IPS-15b (cell line): ENCODE measurements at regions not wholly inside any gene's neighbourhood (a gene's known extent, or its start where the extent isn't known, plus 50 kb on each side); places are given as distances from the start of the nearest gene placed in this dataset.

ENCODE experiments used
- H3K27me3 ChIP-seq: one replicate; pipeline ENCODE4 v1.6.1; 2013; ENCODE audit warnings: low read length; ENCODE audit not compliant: control insufficient read depth, insufficient read depth
- H3K36me3 ChIP-seq: one replicate; pipeline ENCODE4 v1.6.1; 2013; ENCODE audit warnings: low read length; ENCODE audit not compliant: control insufficient read depth, insufficient read depth
- H3K4me1 ChIP-seq: one replicate; pipeline ENCODE4 v1.6.1; 2013; ENCODE audit warnings: mild to moderate bottlenecking, low read length; ENCODE audit not compliant: control insufficient read depth, insufficient read depth
- H3K4me3 ChIP-seq: one replicate; pipeline ENCODE4 v1.5.1; 2013; ENCODE audit warnings: low read depth, low read length
- H3K9ac ChIP-seq: one replicate; pipeline ENCODE4 v1.6.1; 2013; ENCODE audit warnings: low read depth, mild to moderate bottlenecking, low read length
- H3K9me3 ChIP-seq: one replicate; pipeline ENCODE4 v1.6.1; 2013; ENCODE audit warnings: mild to moderate bottlenecking, low read length; ENCODE audit not compliant: control insufficient read depth, insufficient read depth

DNA sequence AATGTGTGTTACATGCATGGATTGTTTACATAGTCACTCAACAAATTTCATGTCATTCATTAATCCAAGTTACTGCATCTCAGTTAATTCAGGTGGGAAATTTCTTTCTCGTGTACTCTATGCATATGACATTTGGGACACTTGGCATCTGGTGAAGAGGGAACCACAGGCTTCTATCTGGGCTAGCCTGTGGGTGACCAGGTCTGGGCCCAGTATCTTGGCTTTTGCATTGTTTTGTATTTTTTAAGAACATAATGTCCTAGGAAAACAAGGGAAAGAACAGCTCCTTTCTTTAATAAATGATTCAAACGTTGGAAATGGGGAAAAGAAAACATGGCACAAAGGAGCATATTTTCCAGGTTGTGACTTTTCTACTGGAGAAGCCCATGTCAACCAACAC is 331.1 kb downstream of the WDR11 start:
- Histone ChIP-seq H3K36me3 (no peaks in the 10 kb centered on the region), H3K9me3 (no peaks in the 10 kb centered on the region), H3K4me3 (no peak overlapping the region), H3K4me1 (no peaks in the 10 kb centered on the region), H3K9ac (no peak overlapping the region), H3K27me3 (no peaks in the 10 kb centered on the region)

DNA sequence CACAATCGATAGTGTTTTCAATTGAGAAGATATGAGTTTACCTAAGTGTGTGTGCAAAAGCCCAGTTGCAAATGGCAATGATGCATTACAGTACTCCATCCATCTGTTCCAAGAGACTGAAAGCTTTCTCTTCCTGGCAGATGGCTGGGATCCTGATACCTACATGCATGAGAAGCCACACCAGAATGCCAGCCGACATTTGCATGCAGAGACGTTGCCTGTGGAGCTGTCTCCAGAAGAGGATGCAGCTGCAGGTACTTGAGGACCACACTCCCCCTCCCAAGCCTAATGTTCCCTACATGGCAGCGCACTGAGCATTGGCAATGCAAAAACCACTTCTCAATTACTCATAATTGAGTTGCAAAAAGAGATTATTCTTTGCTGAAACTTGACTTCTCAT is 332.1 kb downstream of the WDR11 start:
- H3K9ac ChIP-seq: no peak overlapping the region
- no peaks in the 10 kb centered on the region for H3K27me3 ChIP-seq
- no peaks in the 10 kb centered on the region for H3K36me3 ChIP-seq
- no peaks in the 10 kb centered on the region for H3K9me3 ChIP-seq
- no peak overlapping the region for H3K4me3 ChIP-seq
- H3K4me1 ChIP-seq: no peaks in the 10 kb centered on the region

DNA sequence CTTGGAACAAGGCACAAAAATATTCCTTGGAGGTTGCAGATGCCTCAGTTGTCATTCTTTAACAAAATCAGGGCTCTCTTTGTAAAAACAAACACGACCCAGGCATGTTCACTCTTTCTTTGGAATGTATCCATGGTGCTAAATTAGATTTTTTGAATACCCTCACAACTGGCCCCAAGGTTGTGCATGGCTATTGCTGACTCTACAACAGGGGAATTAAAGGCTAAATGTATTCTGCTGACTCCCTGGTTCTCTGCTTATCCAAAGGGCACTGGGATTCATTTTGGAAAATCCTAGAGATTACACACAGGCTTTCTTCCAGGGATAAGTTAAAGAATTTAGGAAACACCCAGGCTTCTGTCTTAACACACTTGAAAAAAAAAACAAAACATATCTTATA is 332.5 kb downstream of the WDR11 start:
- Histone ChIP-seq H3K27me3 (no peaks in the 10 kb centered on the region), H3K36me3 (no peaks in the 10 kb centered on the region), H3K4me3 (no peak overlapping the region)

DNA sequence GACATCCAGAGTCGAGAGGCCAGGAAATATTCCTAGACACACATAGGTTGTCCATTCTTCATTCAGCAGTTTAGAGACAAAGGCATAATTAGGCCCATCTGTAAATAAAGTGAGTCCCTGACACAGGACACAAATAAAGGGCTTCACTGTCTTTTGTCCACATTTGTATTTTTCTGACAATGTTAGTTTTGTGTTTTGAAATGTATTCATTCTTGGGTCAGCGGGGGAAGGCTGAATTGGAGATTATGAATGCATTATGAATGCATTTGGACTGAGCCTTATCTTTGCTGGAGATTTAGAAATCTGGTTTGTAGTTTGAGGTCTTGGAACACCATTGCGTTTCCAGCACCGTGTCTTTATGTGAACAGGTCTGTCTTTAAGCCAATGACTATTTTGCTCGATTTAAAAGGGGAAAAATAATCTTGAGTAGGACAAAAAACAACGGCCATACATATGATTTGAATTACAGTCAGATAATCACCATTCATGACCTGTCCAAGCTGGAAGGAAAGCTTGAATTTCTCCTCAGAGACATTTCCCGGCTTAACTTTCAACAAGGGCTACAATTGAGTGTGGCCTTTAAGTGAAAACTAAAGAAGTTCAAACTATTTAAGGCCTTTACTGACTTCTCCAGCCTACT is 334.8 kb downstream of the WDR11 start:
- H3K9ac ChIP-seq: no peak overlapping the region
- H3K4me1 ChIP-seq: no peaks in the 10 kb centered on the region
- no peaks in the 10 kb centered on the region for H3K27me3 ChIP-seq
- no peaks in the 10 kb centered on the region for H3K9me3 ChIP-seq
- no peaks in the 10 kb centered on the region for H3K36me3 ChIP-seq
- H3K4me3 ChIP-seq: no peak overlapping the region

More for the DNA sequence above, 332.5 kb downstream of the WDR11 start:
- Histone ChIP-seq H3K4me1 (no peaks in the 10 kb centered on the region), H3K9ac (no peak overlapping the region), H3K9me3 (no peaks in the 10 kb centered on the region)

DNA sequence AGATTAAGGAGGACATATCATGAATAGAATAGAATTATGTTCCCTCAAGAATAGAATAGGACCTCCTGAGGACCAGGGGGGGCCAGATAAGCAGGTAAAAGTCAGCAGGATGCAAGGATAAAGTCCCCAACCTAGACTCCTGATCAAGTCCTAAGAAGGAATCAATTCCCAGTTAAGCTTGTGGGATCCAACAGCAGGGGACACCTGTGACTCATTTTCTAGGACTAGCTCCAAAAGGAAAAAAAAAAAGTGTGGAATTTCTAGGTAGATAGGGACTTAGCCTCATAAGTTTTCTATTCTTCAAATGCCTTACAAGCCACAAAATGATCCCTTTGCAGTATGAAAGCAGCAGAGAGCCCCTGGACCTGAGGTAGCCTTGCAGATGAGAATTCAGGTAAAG is 336.2 kb downstream of the WDR11 start:
- Histone ChIP-seq H3K9ac (no peak overlapping the region), H3K9me3 (no peaks in the 10 kb centered on the region), H3K27me3 (no peaks in the 10 kb centered on the region), H3K36me3 (no peaks in the 10 kb centered on the region), H3K4me1 (no peaks in the 10 kb centered on the region), H3K4me3 (no peak overlapping the region)

DNA sequence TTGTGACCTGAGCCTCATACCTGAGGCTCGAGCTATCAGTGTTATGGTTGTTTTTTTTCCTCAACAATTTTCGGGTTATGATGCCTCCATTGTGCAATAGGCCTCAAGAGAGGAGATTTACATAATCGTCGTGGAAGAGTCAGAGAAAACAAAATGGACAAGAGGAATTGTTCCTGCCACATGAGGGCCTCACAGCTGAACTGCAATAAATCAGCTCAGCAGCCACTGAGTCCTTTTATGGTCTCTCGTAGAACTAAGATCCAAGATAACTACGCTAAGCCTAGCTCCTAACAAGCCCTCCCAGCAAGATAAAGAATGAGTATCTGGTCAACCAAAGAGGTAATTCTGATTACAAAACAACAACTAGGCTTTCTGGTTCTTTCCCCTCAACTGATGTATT is 336.8 kb downstream of the WDR11 start:
- H3K9ac ChIP-seq: no peak overlapping the region
- no peaks in the 10 kb centered on the region for H3K27me3 ChIP-seq
- no peaks in the 10 kb centered on the region for H3K9me3 ChIP-seq
- no peak overlapping the region for H3K4me3 ChIP-seq
- no peaks in the 10 kb centered on the region for H3K36me3 ChIP-seq
- no peaks in the 10 kb centered on the region for H3K4me1 ChIP-seq

DNA sequence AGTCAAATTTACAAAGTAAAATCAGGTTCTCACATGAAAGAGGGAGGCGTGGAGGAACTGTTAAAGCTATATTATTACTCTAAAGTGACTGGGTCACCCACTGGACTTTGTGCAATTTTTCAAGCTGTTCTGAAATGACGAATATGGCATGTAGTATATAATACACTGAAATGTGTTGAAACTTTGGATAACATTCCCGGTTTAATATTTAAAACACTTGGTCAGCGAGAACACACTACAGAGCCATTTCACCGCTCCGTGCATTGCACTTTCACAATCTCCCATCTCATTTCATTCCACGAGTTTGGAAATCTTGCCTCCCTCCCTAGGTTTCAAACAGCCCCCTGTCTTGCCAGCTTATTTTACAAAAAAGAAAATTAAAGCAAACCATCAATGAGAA is 337.9 kb downstream of the WDR11 start:
- Histone ChIP-seq H3K9me3 (no peaks in the 10 kb centered on the region), H3K9ac (no peak overlapping the region), H3K27me3 (no peaks in the 10 kb centered on the region), H3K36me3 (no peaks in the 10 kb centered on the region), H3K4me3 (no peak overlapping the region), H3K4me1 (no peaks in the 10 kb centered on the region)

DNA sequence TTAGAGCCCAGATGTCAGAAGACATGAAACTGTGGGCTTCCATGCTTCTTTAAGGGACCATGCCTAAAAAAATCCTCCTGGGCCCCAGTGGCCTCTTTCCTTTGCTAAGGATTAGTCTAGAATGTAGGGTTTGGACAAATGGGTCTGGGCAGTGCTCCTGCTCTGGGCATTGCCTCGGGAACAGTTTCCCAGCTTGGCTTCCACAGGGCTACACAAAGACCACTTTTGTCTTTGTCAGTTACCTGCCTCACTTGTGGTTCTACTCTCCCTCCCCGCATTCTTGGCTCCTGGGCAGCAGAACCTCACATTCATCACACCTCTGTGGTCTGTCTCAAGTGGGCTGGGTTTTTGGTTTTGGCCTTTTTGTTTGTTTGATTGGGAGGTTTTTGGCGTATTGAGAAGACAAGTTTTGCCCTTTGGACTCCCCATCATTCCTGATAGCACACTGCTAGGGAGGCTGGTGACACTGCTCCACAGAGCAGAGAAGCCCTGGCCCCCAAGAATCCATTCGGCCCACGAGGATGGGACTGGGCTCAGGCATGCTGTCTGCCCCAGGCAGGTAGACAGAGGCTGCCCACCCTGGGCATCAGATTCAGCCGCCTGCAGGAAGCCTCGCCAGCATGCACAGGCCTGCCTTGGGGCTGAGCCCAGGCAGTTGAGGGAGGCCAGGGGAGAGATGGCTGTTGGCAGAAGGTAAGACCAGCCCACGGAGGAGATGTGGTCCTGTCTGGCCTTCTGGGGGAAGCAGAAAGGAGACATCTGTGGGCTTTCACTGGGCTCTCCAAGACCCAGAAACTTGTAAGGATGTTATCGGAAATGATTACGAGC is 343.7 kb downstream of the WDR11 start:
- Histone ChIP-seq H3K4me1 (no peaks in the 10 kb centered on the region), H3K9me3 (no peaks in the 10 kb centered on the region), H3K4me3 (no peak overlapping the region), H3K36me3 (no peaks in the 10 kb centered on the region), H3K9ac (no peak overlapping the region), H3K27me3 (no peaks in the 10 kb centered on the region)

DNA sequence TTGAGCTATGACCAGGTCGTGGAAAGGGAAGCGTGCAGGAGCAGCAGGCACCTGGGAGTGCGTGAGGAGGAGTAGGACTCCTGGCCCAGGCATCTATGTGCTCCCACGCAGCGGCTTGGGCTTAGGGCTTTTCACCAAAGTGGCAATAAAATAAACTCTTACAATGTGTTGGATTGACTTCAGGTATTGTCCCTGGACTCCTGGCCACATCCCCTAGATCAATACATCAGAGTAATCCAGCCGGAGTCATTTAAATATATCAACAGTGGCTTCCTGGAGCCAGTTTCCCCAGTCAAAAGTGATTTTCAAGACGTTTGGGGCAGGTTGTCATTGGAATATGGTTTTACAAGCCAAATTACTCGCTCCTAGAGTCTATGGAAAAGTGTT is 344.4 kb downstream of the WDR11 start:
- no peaks in the 10 kb centered on the region for H3K27me3 ChIP-seq
- H3K4me3 ChIP-seq: no peak overlapping the region
- H3K9me3 ChIP-seq: no peaks in the 10 kb centered on the region
- no peaks in the 10 kb centered on the region for H3K36me3 ChIP-seq
- no peaks in the 10 kb centered on the region for H3K4me1 ChIP-seq
- no peak overlapping the region for H3K9ac ChIP-seq

DNA sequence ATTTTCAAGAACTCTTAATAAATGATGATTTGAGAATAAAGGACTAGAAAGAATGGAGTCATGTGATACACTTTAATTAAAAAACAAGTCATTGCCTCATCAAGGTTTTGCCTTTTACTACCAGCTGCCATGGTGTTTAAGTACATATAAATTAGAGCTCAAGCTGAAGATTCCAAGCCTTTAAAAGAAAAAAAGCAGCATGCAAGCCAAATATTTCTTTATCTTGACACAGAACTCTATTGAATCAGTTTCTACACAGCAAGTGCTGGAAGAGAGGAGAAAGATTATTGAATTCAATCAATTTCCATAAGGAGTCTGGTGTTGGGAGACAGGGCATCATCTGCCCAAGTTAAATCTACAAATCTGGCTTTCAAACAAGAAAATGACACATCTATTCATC is 347.9 kb downstream of the WDR11 start:
- H3K4me1 ChIP-seq: no peaks in the 10 kb centered on the region
- H3K36me3 ChIP-seq: no peaks in the 10 kb centered on the region
- H3K9ac ChIP-seq: no peak overlapping the region
- no peaks in the 10 kb centered on the region for H3K27me3 ChIP-seq
- H3K9me3 ChIP-seq: no peaks in the 10 kb centered on the region
- H3K4me3 ChIP-seq: no peak overlapping the region

DNA sequence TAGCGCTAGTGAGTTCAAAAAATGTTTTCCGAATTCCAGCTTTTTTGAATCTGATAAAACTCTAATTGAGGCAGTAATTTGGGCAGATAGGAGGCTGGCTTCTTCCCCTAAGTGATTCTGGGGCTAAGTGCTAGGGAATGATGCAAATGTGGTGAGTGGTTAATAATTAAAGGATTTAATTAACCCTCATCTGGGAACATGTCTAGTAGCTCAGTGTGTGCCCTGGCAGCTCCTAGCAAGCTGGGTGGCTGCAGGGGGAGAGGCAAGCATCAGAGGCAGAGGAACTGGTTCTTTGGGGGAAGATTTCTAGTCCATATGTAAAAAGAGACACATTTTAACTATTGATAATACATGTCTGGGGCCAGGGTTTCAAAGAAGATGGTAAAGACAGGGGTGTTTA is 354.5 kb downstream of the WDR11 start:
- Histone ChIP-seq H3K4me1 (no peaks in the 10 kb centered on the region), H3K27me3 (no peaks in the 10 kb centered on the region)

DNA sequence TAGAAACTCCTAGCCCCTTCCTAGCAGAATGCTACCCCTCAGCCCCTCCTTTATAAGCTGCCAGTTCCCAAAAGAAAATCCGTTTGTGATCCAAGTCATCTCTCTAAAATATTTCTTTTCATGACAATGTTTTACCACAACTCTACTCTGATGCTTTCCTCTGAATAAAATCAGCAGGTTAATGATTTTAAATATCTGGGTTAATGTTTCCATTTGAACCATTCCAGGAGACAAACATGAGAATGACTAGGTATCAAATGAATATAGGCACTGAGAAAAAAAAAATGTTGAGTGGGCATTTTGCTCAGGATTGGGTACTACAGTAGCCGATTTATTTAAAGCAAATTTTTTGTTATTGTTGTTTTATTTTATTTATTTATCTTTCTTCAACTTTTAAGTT is 360.3 kb downstream of the WDR11 start:
- H3K4me3 ChIP-seq: no peak overlapping the region
- no peaks in the 10 kb centered on the region for H3K9me3 ChIP-seq
- H3K27me3 ChIP-seq: no peaks in the 10 kb centered on the region
- H3K9ac ChIP-seq: no peak overlapping the region
- H3K36me3 ChIP-seq: no peaks in the 10 kb centered on the region
- no peaks in the 10 kb centered on the region for H3K4me1 ChIP-seq

More for the DNA sequence above, 354.5 kb downstream of the WDR11 start:
- Histone ChIP-seq H3K4me3 (no peak overlapping the region), H3K9me3 (no peaks in the 10 kb centered on the region), H3K9ac (no peak overlapping the region), H3K36me3 (no peaks in the 10 kb centered on the region)
